ENCODE measurements at regions not wholly inside any gene's neighbourhood (a gene's known extent, or its start where the extent isn't known, plus 50 kb on each side); places are given as distances from the start of the nearest gene placed in this dataset.

- H3K27ac ChIP-seq: no peak overlapping the region
- no peak for TF ChIP-seq CTCF (IDR thresholded peaks at IDR 0.05)
Measured at GRCh38 chr4:42293967-42294813, 103.1 kb upstream of the SHISA3 start.

GRCh38 chr4:42296196-42296595 is 101.1 kb upstream of the SHISA3 start:
- TF ChIP-seq CTCF (IDR thresholded peaks at IDR 0.05): no peak
- Histone ChIP-seq H3K4me3 (no peak overlapping the region), H3K27me3 (no peaks in the 10 kb centered on the region), H3K36me3 (no peaks in the 10 kb centered on the region), H3K9me3 (no peaks in the 10 kb centered on the region), H3K27ac (no peak overlapping the region), H3K4me1 (no peaks in the 10 kb centered on the region)
- DNase-seq (ENCODE audit: low spot score in 2 of 2): no peak
- intact Hi-C loops (cut with DNase I): no loop called here

More at GRCh38 chr4:42293967-42294813, 103.1 kb upstream of the SHISA3 start:
- Histone ChIP-seq H3K27me3 (no peaks in the 10 kb centered on the region), H3K36me3 (no peaks in the 10 kb centered on the region), H3K9me3 (no peaks in the 10 kb centered on the region), H3K4me3 (no peak overlapping the region), H3K4me1 (no peaks in the 10 kb centered on the region)
- intact Hi-C loops (cut with DNase I): no loop called here
- no peak for DNase-seq (ENCODE audit: low spot score in 2 of 2)

GRCh38 chr4:42302348-42302747 is 94.9 kb upstream of the SHISA3 start:
- no peaks in the 10 kb centered on the region for H3K4me1 ChIP-seq
- no peaks in the 10 kb centered on the region for H3K36me3 ChIP-seq
- TF ChIP-seq CTCF (IDR thresholded peaks at IDR 0.05): no peak
- DNase-seq (ENCODE audit: low spot score in 2 of 2): no peak
- intact Hi-C loops (cut with DNase I): no loop called here
- no peaks in the 10 kb centered on the region for H3K27me3 ChIP-seq
- H3K27ac ChIP-seq: no peak overlapping the region
- no peaks in the 10 kb centered on the region for H3K9me3 ChIP-seq
- no peak overlapping the region for H3K4me3 ChIP-seq

GRCh38 chr4:42306221-42307109 is 90.8 kb upstream of the SHISA3 start:
- no peak overlapping the region for H3K27ac ChIP-seq
- H3K27me3 ChIP-seq: no peaks in the 10 kb centered on the region
- H3K36me3 ChIP-seq: no peaks in the 10 kb centered on the region
- no peak for DNase-seq (ENCODE audit: low spot score in 2 of 2)
- no peak for TF ChIP-seq CTCF (IDR thresholded peaks at IDR 0.05)
- H3K9me3 ChIP-seq: no peaks in the 10 kb centered on the region
- intact Hi-C loops (cut with DNase I): no loop called here
- H3K4me3 ChIP-seq: no peak overlapping the region
- H3K4me1 ChIP-seq: no peaks in the 10 kb centered on the region

- Histone ChIP-seq H3K9me3 (no peaks in the 10 kb centered on the region), H3K36me3 (no peaks in the 10 kb centered on the region), H3K4me3 (no peak overlapping the region), H3K4me1 (no peaks in the 10 kb centered on the region), H3K27ac (no peak overlapping the region), H3K27me3 (no peaks in the 10 kb centered on the region)
- TF ChIP-seq CTCF (IDR thresholded peaks at IDR 0.05): no peak
- intact Hi-C loops (cut with DNase I): no loop called here
- DNase-seq (ENCODE audit: low spot score in 2 of 2): no peak
Measured at GRCh38 chr4:42308247-42308646, 89.0 kb upstream of the SHISA3 start.
